Endothelial cell of umbilical vein (primary cell): ENCODE measurements at regions not wholly inside any gene's neighbourhood (a gene's known extent, or its start where the extent isn't known, plus 50 kb on each side); places are given as distances from the start of the nearest gene placed in this dataset.

Experiments
- BruUV-seq: library from RNA; stranded (reverse); fragments of 400-500 nt; replicated peaks from 2 replicates; lab custom pipeline; 2021; lab: Mats Ljungman, UMichigan
- CTCF ChIA-PET: fragments of 300-600, 350-600 bp; sonication (Branson Sonifier 250); formaldehyde crosslinking; loops from one replicate; lab custom pipeline; 2021; ENCODE audit warnings: antibody characterized with exemption, inconsistent platforms; lab: Charles Lee
- POLR2A ChIA-PET: fragments of 300-600, 350-600 bp; sonication (Branson Sonifier 250); formaldehyde crosslinking; loops from one replicate; lab custom pipeline; 2021; ENCODE audit warnings: antibody characterized with exemption, inconsistent platforms; lab: Charles Lee
- DNase-seq: peaks from one replicate; pipeline ENCODE4 v3.0.0-alpha.2; 2011; ENCODE audit warnings: low read depth, low spot score
- FAIRE-seq: peaks from 2 replicates; lab custom pipeline; 2011; peaks lifted over from hg19 to GRCh38; lab: Jason Lieb, UNC
- H2AFZ ChIP-seq: 2 replicates; pipeline ENCODE4 v1.6.0; 2012; ENCODE audit warnings: low read depth, low read length, control low read depth, inconsistent platforms
- H3K27ac ChIP-seq: 2 replicates; pipeline ENCODE4 v1.5.1; 2011; ENCODE audit warnings: low read depth, mild to moderate bottlenecking, control low read depth, low read length, moderate library complexity; ENCODE audit not compliant: insufficient read depth
- H3K27me3 ChIP-seq, 2 experiments: 2 replicates each; pipeline versions ENCODE4 v1.6.0 to v1.6.1; 2011; ENCODE audit warnings: low read length in 2 of 2, mixed read lengths in 1 of 2; ENCODE audit not compliant: control insufficient read depth in 2 of 2, insufficient read depth in 2 of 2
- H3K36me3 ChIP-seq, 2 experiments: 2 replicates in 1 of 2; 3 replicates in 1 of 2; pipeline ENCODE4 v1.5.1; 2011; ENCODE audit warnings: low read length in 2 of 2, mild to moderate bottlenecking in 1 of 2, moderate library complexity in 1 of 2; ENCODE audit not compliant: control insufficient read depth in 2 of 2, insufficient read depth in 2 of 2; ENCODE audit errors: extremely low read depth in 1 of 2
- H3K4me1 ChIP-seq: 3 replicates; pipeline ENCODE4 v1.5.1; 2011; ENCODE audit warnings: mild to moderate bottlenecking, low read length; ENCODE audit not compliant: control insufficient read depth, insufficient read depth; ENCODE audit errors: extremely low read depth
- H3K4me2 ChIP-seq: 2 replicates; pipeline ENCODE4 v1.6.1; 2011; ENCODE audit warnings: low read length, control low read depth, mixed read lengths; ENCODE audit not compliant: insufficient read depth
- H3K4me3 ChIP-seq, 3 experiments: fragments of 200-600 bp in 1 of 3; sonication (generic), shearing (Covaris generic) in 1 of 3; replicated peaks in 1 of 3; 2 replicates each; pipeline ENCODE4 v1.5.1; 2011 to 2016; ENCODE audit warnings: control low read depth in 3 of 3, low read length in 3 of 3, mild to moderate bottlenecking in 2 of 3, inconsistent platforms in 1 of 3, low read depth in 1 of 3, moderate library complexity in 1 of 3; ENCODE audit not compliant: insufficient read depth in 1 of 3
- H3K79me2 ChIP-seq: 2 replicates; pipeline ENCODE4 v1.6.0; 2012; ENCODE audit warnings: low read length, inconsistent platforms; ENCODE audit not compliant: control insufficient read depth, insufficient read depth
- H3K9ac ChIP-seq: replicated peaks from 2 replicates; pipeline ENCODE3; 2011; ENCODE audit warnings: low read length, control low read depth; ENCODE audit not compliant: insufficient read depth; ENCODE audit errors: extremely low read depth
- H3K9me1 ChIP-seq: replicated peaks from 3 replicates; pipeline ENCODE4 v1.6.0; 2011; ENCODE audit warnings: mild to moderate bottlenecking, low read length; ENCODE audit not compliant: control insufficient read depth, insufficient read depth; ENCODE audit errors: extremely low read depth
- H3K9me3 ChIP-seq: replicated peaks from 2 replicates; pipeline ENCODE4 v1.5.1; 2012; ENCODE audit warnings: low read length, inconsistent platforms; ENCODE audit not compliant: control insufficient read depth, insufficient read depth
- H4K20me1 ChIP-seq: replicated peaks from 2 replicates; pipeline ENCODE3; 2011; ENCODE audit warnings: mild to moderate bottlenecking, low read length; ENCODE audit not compliant: control insufficient read depth, insufficient read depth; ENCODE audit errors: extremely low read depth
- CTCF ChIP-seq, 2 donors: IDR thresholded peaks; 1 replicate in 1 of 2; 2 replicates in 1 of 2; pipeline ENCODE4 v1.5.1; 2011; ENCODE audit warnings: low read length in 2 of 2, mild to moderate bottlenecking in 2 of 2, moderate library complexity in 2 of 2, control low read depth in 1 of 2, inconsistent platforms in 1 of 2, low read depth in 1 of 2; ENCODE audit not compliant: insufficient read depth in 1 of 2; ENCODE audit errors: extremely low read depth in 1 of 2
- EZH2 ChIP-seq: IDR thresholded peaks from 2 replicates; pipeline ENCODE4 v1.6.1; 2012; ENCODE audit warnings: borderline replicate concordance, low read depth, mild to moderate bottlenecking, moderate library complexity, low read length, inconsistent platforms; ENCODE audit not compliant: severe bottlenecking
- FOS ChIP-seq: IDR thresholded peaks from 2 replicates; pipeline ENCODE4 v1.6.1; 2011; ENCODE audit warnings: mild to moderate bottlenecking, low read length, moderate library complexity, borderline replicate concordance; ENCODE audit not compliant: insufficient read depth
- GATA2 ChIP-seq: IDR thresholded peaks from 2 replicates; pipeline ENCODE4 v1.7.0; 2011; ENCODE audit warnings: low read depth, mild to moderate bottlenecking, moderate library complexity, mixed read lengths, low read length; ENCODE audit not compliant: insufficient read length, insufficient read depth
- JUN ChIP-seq: IDR thresholded peaks from 2 replicates; pipeline ENCODE4 v1.6.1; 2011; ENCODE audit warnings: borderline replicate concordance, low read depth; ENCODE audit not compliant: insufficient read length, insufficient read depth
- MAX ChIP-seq: IDR thresholded peaks from 2 replicates; pipeline ENCODE4 v1.6.1; 2011; ENCODE audit not compliant: insufficient read depth, insufficient read length
- MYC ChIP-seq: IDR thresholded peaks from one replicate; pipeline ENCODE4 v1.6.1; 2011; ENCODE audit warnings: mild to moderate bottlenecking, low read depth, low read length
- POLR2A ChIP-seq: IDR thresholded peaks from 2 replicates; pipeline ENCODE4 v1.6.1; 2012; ENCODE audit warnings: low read depth, mild to moderate bottlenecking, control low read depth, low read length
- POLR2AphosphoS5 ChIP-seq: IDR thresholded peaks from 2 replicates; pipeline ENCODE4 v1.6.1; 2012; ENCODE audit warnings: low read depth, mild to moderate bottlenecking, control low read depth, low read length, moderate library complexity; ENCODE audit not compliant: insufficient read depth
- dilution Hi-C: fragments of 300-500 bp; cut with MboI; formaldehyde crosslinking; loops from one replicate; pipeline ENCODE4 v1.15.0; 2019; ENCODE audit warnings: low sequenced_read_pairs; ENCODE audit not compliant: extremely low pct_ligation_motif_present
- intact Hi-C: fragments of 100-400 bp; cut with micrococcal nuclease; formaldehyde crosslinking; loops from one replicate; pipeline ENCODE4 v1.10.0; 2022

DNA sequence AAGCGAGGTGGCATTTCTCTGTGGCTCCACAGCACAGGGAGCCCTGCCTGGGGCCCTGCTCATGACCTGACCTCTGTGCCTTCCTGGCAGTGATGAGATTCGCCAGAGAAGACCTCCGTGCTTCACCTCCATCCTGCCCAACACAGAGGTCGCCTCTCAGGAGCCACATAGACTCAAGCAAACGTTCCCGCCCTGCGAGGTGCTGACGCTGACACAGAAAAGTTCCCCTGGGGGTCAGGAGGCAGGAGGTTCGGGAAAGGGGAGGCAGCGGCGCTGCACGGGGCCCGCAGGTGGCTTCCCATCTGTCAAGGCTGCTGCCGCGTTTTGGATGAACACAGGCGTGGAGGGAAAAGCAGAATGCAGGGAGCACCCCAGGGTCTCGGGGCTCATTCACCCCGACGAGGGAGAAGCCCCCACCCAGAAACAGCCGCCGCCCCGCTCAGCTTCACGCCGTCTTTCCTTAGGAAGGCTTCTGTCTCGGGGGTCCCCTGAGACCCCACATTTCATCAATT lies 579.6 kb upstream of the SALL3 start:
- Histone ChIP-seq H3K27ac (no peak overlapping the region), H3K9me3 (peaks cover 5% of the 10 kb centered on the region), H3K27me3 (no peaks in the 10 kb centered on the region), H4K20me1 (no peaks in the 10 kb centered on the region), H2AFZ (no peak overlapping the region), H3K36me3 (no peaks in the 10 kb centered on the region), H3K4me3 (no peak overlapping the region), H3K4me1 (no peaks in the 10 kb centered on the region), H3K4me2 (no peak overlapping the region), H3K9ac (no peak overlapping the region), H3K9me1 (no peaks in the 10 kb centered on the region), H3K79me2 (no peaks in the 10 kb centered on the region)
- ChIA-PET POLR2A (no interaction called here), CTCF (no interaction called here)
- DNase-seq (no peak), FAIRE-seq (no peak)
- TF ChIP-seq POLR2A (no peak), EZH2 (no peak), FOS (no peak), POLR2AphosphoS5 (no peak), GATA2 (no peak), CTCF (IDR thresholded peaks at IDR 0.05; ENCODE audit: extremely low read depth in 1 of 2, insufficient read depth in 1 of 2, low read depth in 1 of 2, low read length in 2 of 2) (no peak), MAX (no peak), JUN (no peak), MYC (no peak)
- BruUV-seq, result no TSS peak
- intact Hi-C loops, result no loop called here
- dilution Hi-C loops, result no loop called here
